BJ (cell line): ENCODE measurements at regions not wholly inside any gene's neighbourhood (a gene's known extent, or its start where the extent isn't known, plus 50 kb on each side); places are given as distances from the start of the nearest gene placed in this dataset.

ENCODE experiments used
- CTCF ChIA-PET: fragments of 350-600 bp; formaldehyde crosslinking; extraction: SDS; loops from one replicate; lab custom pipeline; 2021; ENCODE audit warnings: antibody characterized with exemption, inconsistent platforms; lab: Yijun Ruan, JAX
- POLR2A ChIA-PET: fragments of 300-600 bp; sonication (Branson Sonifier 250); formaldehyde crosslinking; extraction: SDS; loops from one replicate; lab custom pipeline; 2021; ENCODE audit warnings: antibody characterized with exemption; lab: Charles Lee
- DNase-seq: peaks from one replicate; pipeline ENCODE4 v3.0.0-alpha.2; 2011; ENCODE audit warnings: low read depth
- H3K27me3 ChIP-seq: 2 replicates; pipeline ENCODE4 v1.6.0; 2011; ENCODE audit warnings: low read length; ENCODE audit not compliant: control insufficient read depth, insufficient read depth
- H3K36me3 ChIP-seq: 2 replicates; pipeline ENCODE4 v1.5.1; 2011; ENCODE audit warnings: low read length; ENCODE audit not compliant: control insufficient read depth, insufficient read depth
- H3K4me3 ChIP-seq: 2 replicates; pipeline ENCODE4 v1.5.1; 2011; ENCODE audit warnings: low read depth, mild to moderate bottlenecking, control low read depth, low read length
- CTCF ChIP-seq: IDR thresholded peaks from 2 replicates; pipeline ENCODE4 v1.5.1; 2011; ENCODE audit warnings: low read depth, mild to moderate bottlenecking, control low read depth, inconsistent platforms, low read length, moderate library complexity; ENCODE audit not compliant: insufficient read depth

GRCh38 chr5:51983161-51983560 is 599.9 kb downstream of the ISL1 start:
- POLR2A ChIA-PET = no interaction called here
- H3K4me3 ChIP-seq = no peak overlapping the region
- TF ChIP-seq CTCF = no peak
- no peaks in the 10 kb centered on the region for H3K27me3 ChIP-seq
- no peaks in the 10 kb centered on the region for H3K36me3 ChIP-seq
- CTCF ChIA-PET = no interaction called here
- DNase-seq = no peak

- ChIA-PET CTCF (interaction anchor here (1.2 kb wide), 1 partner anchor 956 kb away, joined by 3 read pairs; no protein-coding TSS in a partner anchor), POLR2A (no interaction called here)
- no peak overlapping the region for H3K4me3 ChIP-seq
- no peaks in the 10 kb centered on the region for H3K27me3 ChIP-seq
- no peaks in the 10 kb centered on the region for H3K36me3 ChIP-seq
- DNase-seq = no peak
- no peak for TF ChIP-seq CTCF
Measured at GRCh38 chr5:51986733-51987132, 603.5 kb downstream of the ISL1 start.

- CTCF ChIA-PET = interaction anchor here (1.2 kb wide), 2 partner anchors 957 to 1028 kb away, joined by 3 read pairs; no protein-coding TSS in a partner anchor
Measured at GRCh38 chr5:51987239-51987638, 604.0 kb downstream of the ISL1 start.

GRCh38 chr5:51987669-51988209 is 604.5 kb downstream of the ISL1 start:
- DNase-seq = no peak
- Histone ChIP-seq H3K36me3 (no peaks in the 10 kb centered on the region), H3K27me3 (no peaks in the 10 kb centered on the region), H3K4me3 (no peak overlapping the region)
- TF ChIP-seq CTCF = no peak
- ChIA-PET CTCF (interaction anchor here (1.2 kb wide), 1 partner anchor 1029 kb away, joined by 3 read pairs; no protein-coding TSS in a partner anchor), POLR2A (no interaction called here)

More at GRCh38 chr5:51987239-51987638, 604.0 kb downstream of the ISL1 start:
- DNase-seq = no peak
- H3K27me3 ChIP-seq = no peaks in the 10 kb centered on the region
- POLR2A ChIA-PET = no interaction called here
- TF ChIP-seq CTCF = no peak
- no peaks in the 10 kb centered on the region for H3K36me3 ChIP-seq
- H3K4me3 ChIP-seq = no peak overlapping the region

GRCh38 chr5:51988634-51989033 is 605.4 kb downstream of the ISL1 start:
- no peak for DNase-seq
- H3K4me3 ChIP-seq = no peak overlapping the region
- ChIA-PET POLR2A (no interaction called here), CTCF (no interaction called here)
- H3K36me3 ChIP-seq = no peaks in the 10 kb centered on the region
- no peak for TF ChIP-seq CTCF
- H3K27me3 ChIP-seq = no peaks in the 10 kb centered on the region
